Immature natural killer cell (primary cell): ENCODE measurements at regions not wholly inside any gene's neighbourhood (a gene's known extent, or its start where the extent isn't known, plus 50 kb on each side); places are given as distances from the start of the nearest gene placed in this dataset.

Experiments
- DNase-seq, 3 donors: peaks; one replicate each; pipeline ENCODE4 v3.0.0; 2022; ENCODE audit warnings: mixed read lengths in 1 of 3
- H3K27ac Mint-ChIP-seq, 6 donors: one replicate each; pipeline ENCODE4 v1.8.0; 2020; ENCODE audit warnings: mixed read lengths in 6 of 6, mild to moderate bottlenecking in 5 of 6, inconsistent platforms in 4 of 6, moderate library complexity in 3 of 6
- H3K27me3 Mint-ChIP-seq, 3 donors: one replicate each; pipeline ENCODE4 v1.8.0; 2020 to 2021; ENCODE audit warnings: low read depth in 3 of 3, mild to moderate bottlenecking in 3 of 3, mixed read lengths in 3 of 3, moderate library complexity in 3 of 3, inconsistent platforms in 1 of 3
- H3K36me3 Mint-ChIP-seq, 3 donors: one replicate each; pipeline ENCODE4 v1.8.0; 2020; ENCODE audit warnings: mixed read lengths in 3 of 3, inconsistent platforms in 2 of 3, mild to moderate bottlenecking in 2 of 3
- H3K4me1 Mint-ChIP-seq, 2 donors: one replicate each; pipeline ENCODE4 v1.8.0; 2020; ENCODE audit warnings: inconsistent platforms in 2 of 2, mild to moderate bottlenecking in 2 of 2, mixed read lengths in 2 of 2, moderate library complexity in 1 of 2
- H3K4me3 Mint-ChIP-seq, 5 donors: one replicate each; pipeline ENCODE4 v1.8.0; 2020; ENCODE audit warnings: mild to moderate bottlenecking in 5 of 5, mixed read lengths in 5 of 5, inconsistent platforms in 3 of 5, moderate library complexity in 3 of 5
- H3K9me3 Mint-ChIP-seq, 6 donors: one replicate each; pipeline ENCODE4 v1.8.0; 2020; ENCODE audit warnings: mild to moderate bottlenecking in 6 of 6, mixed read lengths in 6 of 6, inconsistent platforms in 4 of 6, moderate library complexity in 3 of 6

DNA sequence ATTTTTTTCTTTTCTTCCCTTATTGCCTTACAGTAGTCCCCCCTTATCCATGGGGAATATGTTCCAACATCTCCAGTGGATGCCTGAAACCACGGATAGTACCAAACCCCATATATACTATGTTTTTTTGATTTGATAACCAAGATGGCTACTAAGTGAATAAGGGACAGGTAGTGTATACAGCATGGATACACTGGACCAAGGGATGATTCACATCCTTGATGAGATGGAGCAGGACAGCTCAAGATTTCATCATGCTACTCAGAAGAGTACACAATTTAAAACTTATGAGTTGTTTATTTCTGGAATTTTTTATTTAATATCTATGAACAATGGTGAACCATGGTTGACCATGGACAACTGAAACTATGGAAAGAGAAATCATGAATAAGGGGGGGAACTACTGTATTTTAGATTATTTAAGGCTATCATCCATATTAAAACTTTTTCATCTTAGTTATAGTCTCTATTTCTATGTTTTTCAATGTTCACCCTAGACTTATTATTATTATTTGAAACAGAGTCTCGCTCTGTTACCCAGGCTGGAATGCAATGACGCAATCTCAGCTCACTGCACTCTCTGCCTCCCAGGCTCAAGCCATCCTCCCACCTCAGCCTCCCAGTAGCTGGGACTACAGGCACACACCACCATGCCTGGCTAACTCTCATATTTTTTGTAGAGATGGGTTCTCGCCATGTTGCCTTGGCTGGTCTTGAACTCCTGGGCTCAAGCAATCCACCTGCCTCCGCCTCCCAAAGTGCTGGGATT is 188.0 kb upstream of the PELI2 start:
- DNase-seq = no peak
- Mint-ChIP-seq H3K4me1 (no peaks in the 10 kb centered on the region), H3K36me3 (peaks cover 0 to 4% (median 0%) of the 10 kb centered on the region in 3 donors), H3K9me3 (peaks cover 0 to 3% (median 0%) of the 10 kb centered on the region in 6 donors), H3K27ac (no peak overlapping the region), H3K4me3 (no peak overlapping the region), H3K27me3 (peaks cover 3 to 6% (median 5%) of the 10 kb centered on the region in 3 donors)

GRCh38 chr14:55936691-55937090 is 181.5 kb upstream of the PELI2 start:
- Mint-ChIP-seq H3K9me3 (no peaks in the 10 kb centered on the region), H3K27me3 (peaks cover 0 to 7% (median 6%) of the 10 kb centered on the region in 3 donors), H3K27ac (no peak overlapping the region)

DNA sequence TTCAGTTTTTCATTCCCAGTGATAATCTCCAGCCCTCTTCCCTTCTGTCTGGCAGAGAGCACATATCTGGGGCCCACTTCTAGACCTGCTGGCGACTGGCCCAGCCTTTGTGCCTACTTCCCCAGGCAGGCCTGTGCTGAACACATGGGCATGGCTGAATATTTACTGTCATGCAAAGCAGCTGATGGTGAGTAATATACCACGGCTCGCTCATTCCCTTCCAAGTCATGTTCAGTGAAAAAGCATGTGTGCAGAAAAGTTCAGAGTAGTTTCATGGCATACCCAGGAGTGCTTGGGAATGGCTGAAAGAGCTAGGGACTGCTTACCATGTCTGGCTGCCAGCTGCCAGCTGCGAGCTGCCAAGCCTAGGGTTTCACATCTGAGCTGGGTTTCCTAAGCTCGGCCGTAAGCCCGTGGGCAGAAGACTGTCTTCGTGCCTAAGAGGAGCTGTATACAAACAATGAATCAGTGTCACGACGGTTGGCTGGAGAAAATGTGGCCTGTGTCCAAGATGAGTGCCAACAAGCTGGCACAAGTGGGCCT is 179.9 kb upstream of the PELI2 start:
- Mint-ChIP-seq H3K27ac (no peak overlapping the region), H3K36me3 (peaks cover 0 to 3% (median 0%) of the 10 kb centered on the region in 3 donors), H3K4me1 (no peaks in the 10 kb centered on the region), H3K9me3 (no peaks in the 10 kb centered on the region), H3K27me3 (peaks cover 2 to 5% (median 3%) of the 10 kb centered on the region in 3 donors), H3K4me3 (no peak overlapping the region)
- DNase-seq = no peak

More at GRCh38 chr14:55936691-55937090, 181.5 kb upstream of the PELI2 start:
- Mint-ChIP-seq H3K4me3 (no peak overlapping the region), H3K4me1 (no peaks in the 10 kb centered on the region), H3K36me3 (peaks cover 0 to 8% (median 0%) of the 10 kb centered on the region in 3 donors)
- DNase-seq = no peak

- Mint-ChIP-seq H3K36me3 (peaks cover 0 to 3% (median 0%) of the 10 kb centered on the region in 3 donors), H3K9me3 (no peaks in the 10 kb centered on the region), H3K4me1 (no peaks in the 10 kb centered on the region), H3K27me3 (peaks cover 2 to 4% (median 3%) of the 10 kb centered on the region in 3 donors), H3K4me3 (no peak overlapping the region), H3K27ac (no peak overlapping the region)
- no peak for DNase-seq
These were observed 176.0 kb upstream of the PELI2 start for GRCh38 chr14:55942076-55942654.

GRCh38 chr14:55942826-55943225 is 175.4 kb upstream of the PELI2 start:
- H3K27ac Mint-ChIP-seq = no peak overlapping the region
- H3K27me3 Mint-ChIP-seq = peaks cover under 1 to 4% (median 3%) of the 10 kb centered on the region in 3 donors
- H3K9me3 Mint-ChIP-seq = no peaks in the 10 kb centered on the region
- no peak overlapping the region for H3K4me3 Mint-ChIP-seq
- H3K36me3 Mint-ChIP-seq = peaks cover 0 to 3% (median 0%) of the 10 kb centered on the region in 3 donors
- no peaks in the 10 kb centered on the region for H3K4me1 Mint-ChIP-seq
- no peak for DNase-seq

GRCh38 chr14:55944757-55945156 is 173.5 kb upstream of the PELI2 start:
- H3K4me1 Mint-ChIP-seq = no peaks in the 10 kb centered on the region
- no peak for DNase-seq
- no peaks in the 10 kb centered on the region for H3K9me3 Mint-ChIP-seq
- no peaks in the 10 kb centered on the region for H3K36me3 Mint-ChIP-seq
- no peak overlapping the region for H3K27ac Mint-ChIP-seq
- H3K27me3 Mint-ChIP-seq = peaks cover 0 to 4% (median 3%) of the 10 kb centered on the region in 3 donors
- no peak overlapping the region for H3K4me3 Mint-ChIP-seq

- H3K9me3 Mint-ChIP-seq = no peaks in the 10 kb centered on the region
- peaks cover 0 to 3% (median 0%) of the 10 kb centered on the region in 3 donors for H3K27me3 Mint-ChIP-seq
- no peak overlapping the region for H3K27ac Mint-ChIP-seq
- no peaks in the 10 kb centered on the region for H3K4me1 Mint-ChIP-seq
- H3K36me3 Mint-ChIP-seq = no peaks in the 10 kb centered on the region
- DNase-seq = no peak
- no peak overlapping the region for H3K4me3 Mint-ChIP-seq
These were observed 172.0 kb upstream of the PELI2 start for GRCh38 chr14:55946231-55946630.

GRCh38 chr14:55948399-55948798 is 169.8 kb upstream of the PELI2 start:
- Mint-ChIP-seq H3K36me3 (no peaks in the 10 kb centered on the region), H3K4me3 (no peak overlapping the region), H3K27ac (no peak overlapping the region), H3K4me1 (no peaks in the 10 kb centered on the region), H3K27me3 (no peaks in the 10 kb centered on the region), H3K9me3 (no peaks in the 10 kb centered on the region)
- DNase-seq = no peak

DNA sequence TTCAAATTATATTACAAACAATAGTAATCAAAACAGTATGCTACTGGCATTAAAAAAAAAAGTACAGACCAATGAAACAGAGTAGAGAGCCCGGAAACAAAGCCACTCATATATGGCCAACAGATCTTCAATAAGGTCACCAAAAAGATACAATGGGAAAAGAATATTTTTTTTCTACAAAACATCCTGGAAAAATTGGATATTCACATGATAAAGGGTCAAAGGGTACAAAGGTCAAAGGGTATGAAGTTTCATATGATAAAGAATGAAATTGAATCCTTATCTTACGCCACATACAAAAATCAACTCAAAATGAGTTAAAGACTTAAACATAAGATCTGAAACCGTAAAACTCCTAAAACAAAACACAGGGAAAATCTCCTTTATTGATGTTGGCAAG is 168.5 kb upstream of the PELI2 start:
- no peaks in the 10 kb centered on the region for H3K4me1 Mint-ChIP-seq
- no peaks in the 10 kb centered on the region for H3K27me3 Mint-ChIP-seq
- no peak overlapping the region for H3K27ac Mint-ChIP-seq
- no peak overlapping the region for H3K4me3 Mint-ChIP-seq
- no peaks in the 10 kb centered on the region for H3K9me3 Mint-ChIP-seq
- no peaks in the 10 kb centered on the region for H3K36me3 Mint-ChIP-seq
- no peak for DNase-seq

GRCh38 chr14:55950135-55950534 is 168.1 kb upstream of the PELI2 start:
- H3K27ac Mint-ChIP-seq = no peak overlapping the region
- H3K27me3 Mint-ChIP-seq = no peaks in the 10 kb centered on the region
- no peak overlapping the region for H3K4me3 Mint-ChIP-seq
- no peak for DNase-seq
- H3K36me3 Mint-ChIP-seq = no peaks in the 10 kb centered on the region
- H3K9me3 Mint-ChIP-seq = no peaks in the 10 kb centered on the region
- no peaks in the 10 kb centered on the region for H3K4me1 Mint-ChIP-seq

- no peaks in the 10 kb centered on the region for H3K36me3 Mint-ChIP-seq
- no peaks in the 10 kb centered on the region for H3K4me1 Mint-ChIP-seq
- no peak for DNase-seq
These were observed 166.6 kb upstream of the PELI2 start for GRCh38 chr14:55951341-55952206.

GRCh38 chr14:55954108-55954507 is 164.1 kb upstream of the PELI2 start:
- DNase-seq = no peak
- Mint-ChIP-seq H3K27ac (no peak overlapping the region), H3K36me3 (no peaks in the 10 kb centered on the region), H3K9me3 (no peaks in the 10 kb centered on the region), H3K4me1 (no peaks in the 10 kb centered on the region), H3K4me3 (no peak overlapping the region), H3K27me3 (peaks cover 0 to 2% (median 0%) of the 10 kb centered on the region in 3 donors)

More at GRCh38 chr14:55951341-55952206, 166.6 kb upstream of the PELI2 start:
- no peaks in the 10 kb centered on the region for H3K9me3 Mint-ChIP-seq
- no peak overlapping the region for H3K4me3 Mint-ChIP-seq
- H3K27ac Mint-ChIP-seq = no peak overlapping the region
- H3K27me3 Mint-ChIP-seq = peaks cover 0 to under 1% (median 0%) of the 10 kb centered on the region in 3 donors

GRCh38 chr14:55955175-55955574 is 163.0 kb upstream of the PELI2 start:
- no peak overlapping the region for H3K4me3 Mint-ChIP-seq
- H3K9me3 Mint-ChIP-seq = no peaks in the 10 kb centered on the region
- H3K27me3 Mint-ChIP-seq = peaks cover 0 to 2% (median 0%) of the 10 kb centered on the region in 3 donors
- no peaks in the 10 kb centered on the region for H3K4me1 Mint-ChIP-seq
- DNase-seq = no peak
- no peak overlapping the region for H3K27ac Mint-ChIP-seq
- H3K36me3 Mint-ChIP-seq = no peaks in the 10 kb centered on the region

- no peak overlapping the region for H3K27ac Mint-ChIP-seq
- no peaks in the 10 kb centered on the region for H3K4me1 Mint-ChIP-seq
- H3K4me3 Mint-ChIP-seq = no peak overlapping the region
- H3K36me3 Mint-ChIP-seq = no peaks in the 10 kb centered on the region
- no peaks in the 10 kb centered on the region for H3K9me3 Mint-ChIP-seq
- DNase-seq = no peak
- H3K27me3 Mint-ChIP-seq = peaks cover 0 to 2% (median 0%) of the 10 kb centered on the region in 3 donors
These were observed 160.3 kb upstream of the PELI2 start for GRCh38 chr14:55957950-55958349.
